Cardiac septum (tissue), 1 donor: ENCODE measurements at regions not wholly inside any gene's neighbourhood (a gene's known extent, or its start where the extent isn't known, plus 50 kb on each side); places are given as distances from the start of the nearest gene placed in this dataset.

ENCODE experiments used
- DNase-seq: peaks from one replicate; pipeline ENCODE4 v3.0.0-alpha.2; 2020; ENCODE audit warnings: low spot score
- intact Hi-C: fragments of 100-400 bp; cut with DNase I; formaldehyde crosslinking; loops from one replicate; pipeline ENCODE4 v1.14.0; 2022
- donor health status: DM: no; HTN: no; CAD: no.

GRCh38 chr3:176935194-176935888 lies 261.9 kb downstream of the TBL1XR1 start:
- DNase-seq: no peak
- intact Hi-C loops: loop anchor here (5.0 kb wide), 1 partner anchor 63 kb away; no protein-coding TSS in a partner anchor

GRCh38 chr3:176934698-176935097 lies 262.6 kb downstream of the TBL1XR1 start:
- intact Hi-C loops: loop anchor here (5.0 kb wide), 1 partner anchor 62 kb away; no protein-coding TSS in a partner anchor
- DNase-seq: no peak

- intact Hi-C loops: no loop called here
- DNase-seq: no peak
These were observed 263.6 kb downstream of the TBL1XR1 start for GRCh38 chr3:176933704-176934103.

- no peak for DNase-seq
- intact Hi-C loops: no loop called here
These were observed 264.8 kb downstream of the TBL1XR1 start for GRCh38 chr3:176932433-176932832.

- DNase-seq: no peak
- intact Hi-C loops: no loop called here
These were observed 265.3 kb downstream of the TBL1XR1 start for GRCh38 chr3:176931991-176932390.

GRCh38 chr3:176930942-176931341 lies 266.3 kb downstream of the TBL1XR1 start:
- intact Hi-C loops: no loop called here

GRCh38 chr3:176928582-176928931 lies 268.7 kb downstream of the TBL1XR1 start:
- intact Hi-C loops: no loop called here
- DNase-seq: no peak

More at GRCh38 chr3:176930942-176931341, 266.3 kb downstream of the TBL1XR1 start:
- DNase-seq: no peak

- no peak for DNase-seq
- intact Hi-C loops: no loop called here
These were observed 269.3 kb downstream of the TBL1XR1 start for GRCh38 chr3:176927706-176928581.

- intact Hi-C loops: no loop called here
- DNase-seq: no peak
These were observed 270.0 kb downstream of the TBL1XR1 start for GRCh38 chr3:176927280-176927679.

- intact Hi-C loops: no loop called here
- DNase-seq: no peak
These were observed 270.6 kb downstream of the TBL1XR1 start for GRCh38 chr3:176926688-176927087.

- intact Hi-C loops: no loop called here
- DNase-seq: no peak
These were observed 271.2 kb downstream of the TBL1XR1 start for GRCh38 chr3:176926034-176926433.

GRCh38 chr3:176920766-176921160 lies 276.5 kb downstream of the TBL1XR1 start:
- DNase-seq: no peak
- intact Hi-C loops: no loop called here

GRCh38 chr3:176919836-176920765 lies 277.2 kb downstream of the TBL1XR1 start:
- intact Hi-C loops: no loop called here
- DNase-seq: no peak

- no peak for DNase-seq
- intact Hi-C loops: no loop called here
These were observed 280.5 kb downstream of the TBL1XR1 start for GRCh38 chr3:176916777-176917176.

- no peak for DNase-seq
- intact Hi-C loops: no loop called here
These were observed 282.5 kb downstream of the TBL1XR1 start for GRCh38 chr3:176914764-176915163.

- intact Hi-C loops: no loop called here
- DNase-seq: no peak
These were observed 285.7 kb downstream of the TBL1XR1 start for GRCh38 chr3:176911579-176911978.

- intact Hi-C loops: no loop called here
- no peak for DNase-seq
These were observed 288.2 kb downstream of the TBL1XR1 start for GRCh38 chr3:176909044-176909443.

- intact Hi-C loops: no loop called here
- no peak for DNase-seq
These were observed 291.0 kb downstream of the TBL1XR1 start for GRCh38 chr3:176906046-176906905.

- DNase-seq: no peak
- intact Hi-C loops: no loop called here
These were observed 292.0 kb downstream of the TBL1XR1 start for GRCh38 chr3:176905331-176905730.
